ENCODE measurements at regions not wholly inside any gene's neighbourhood (a gene's known extent, or its start where the extent isn't known, plus 50 kb on each side); places are given as distances from the start of the nearest gene placed in this dataset.

DNA sequence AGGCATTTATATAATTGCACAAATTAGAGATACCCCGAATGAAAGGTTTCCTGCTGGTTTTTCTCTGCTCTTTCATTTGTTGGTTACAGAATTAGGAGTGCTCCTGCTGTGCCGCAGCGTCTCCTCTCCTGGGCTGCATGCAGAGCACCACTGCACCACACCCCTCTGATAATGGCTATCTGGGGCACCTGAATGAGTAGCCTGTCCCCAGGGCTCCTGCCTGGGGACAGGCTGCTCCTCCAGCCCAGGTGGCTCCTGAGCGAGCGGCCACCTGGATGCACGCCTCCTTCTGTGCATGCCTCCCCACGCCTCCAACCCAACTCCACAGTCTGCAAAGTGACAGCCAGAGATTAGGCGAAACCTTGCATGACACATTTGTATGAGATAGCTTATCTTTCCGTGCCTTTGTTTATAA is 242.6 kb upstream of the FZD8 start:
- Histone ChIP-seq H3K4ac (replicated peaks; ENCODE audit: insufficient read length, low read depth, low read length) (no peak overlapping the region), H3K79me2 (ENCODE audit: control insufficient read depth in 1 of 2, insufficient read depth in 2 of 2, low read length in 2 of 2) (no peaks in the 10 kb centered on the region), H3K4me1 (replicated peaks in 1 of 4; ENCODE audit: control insufficient read depth in 3 of 4, insufficient read depth in 4 of 4, low read length in 3 of 4) (0 out of 7 replicates have a peak, but pooled peaks cover 0 to 2% (median 0%) of the 10 kb centered on the region in 4 experiments), H3K23me2 (ENCODE audit: low read depth, low read length) (no peaks in the 10 kb centered on the region), H2BK5ac (ENCODE audit: low read depth, low read length) (no peak overlapping the region), H2BK15ac (ENCODE audit: low read length) (no peak overlapping the region), H3K14ac (ENCODE audit: insufficient read length) (no peak overlapping the region), H3K18ac (ENCODE audit: extremely low read depth, low read length) (no peak overlapping the region), H3K23ac (ENCODE audit: insufficient read length) (no peak overlapping the region), H4K20me1 (replicated peaks in 1 of 2; ENCODE audit: control insufficient read depth in 1 of 2, insufficient read depth in 2 of 2, low read length in 2 of 2) (no peaks in the 10 kb centered on the region), H3K27me3 (replicated peaks in 1 of 4; ENCODE audit: control insufficient read depth in 3 of 4, extremely low read depth in 1 of 4, insufficient read depth in 3 of 4, low read length in 3 of 4) (0 out of 7 replicates have a peak, but pooled peaks cover 0 to 2% (median 0%) of the 10 kb centered on the region in 4 experiments), H3K4me2 (ENCODE audit: insufficient read depth in 1 of 2, low read depth in 2 of 2, low read length in 2 of 2) (no peak overlapping the region), H3K4me3 (ENCODE audit: extremely low read depth in 1 of 4, insufficient read depth in 2 of 4, low read depth in 3 of 4, low read length in 4 of 4) (no peak overlapping the region), H3K9ac (replicated peaks in 1 of 4; ENCODE audit: extremely low read depth in 1 of 4, low read depth in 3 of 4, low read length in 3 of 4) (no peak overlapping the region), H4K91ac (replicated peaks; ENCODE audit: insufficient read length, low read length) (no peak overlapping the region), H4K5ac (ENCODE audit: insufficient read length, low read depth, low read length) (no peak overlapping the region), H3K27ac (ENCODE audit: low read depth, low read length) (no peak overlapping the region), H2AFZ (ENCODE audit: low read length) (no peak overlapping the region), H3K56ac (replicated peaks; ENCODE audit: insufficient read length, low read depth, low read length) (no peak overlapping the region), H2BK20ac (ENCODE audit: low read length) (no peak overlapping the region), H3K9me3 (ENCODE audit: insufficient read depth in 2 of 2, low read depth in 1 of 2, low read length in 1 of 2) (no peaks in the 10 kb centered on the region), H3K79me1 (ENCODE audit: low read depth, low read length) (no peaks in the 10 kb centered on the region), H2AK5ac (ENCODE audit: low read depth, low read length) (no peak overlapping the region), H4K8ac (ENCODE audit: extremely low read depth, insufficient read depth, low read length) (no peak overlapping the region), H2BK120ac (replicated peaks; ENCODE audit: low read depth, low read length) (no peak overlapping the region), H3K36me3 (ENCODE audit: control insufficient read depth in 2 of 4, insufficient read depth in 4 of 4, low read length in 3 of 4) (no peaks in the 10 kb centered on the region), H2BK12ac (ENCODE audit: low read depth, low read length) (no peak overlapping the region)
- DNase-seq (ENCODE audit: low read depth in 1 of 2, low spot score in 2 of 2) (no peak), FAIRE-seq (no peak)
- CTCF ChIA-PET (ENCODE audit: partially characterized antibody), result interaction anchor here (1.7 kb wide), 1 partner anchor 9 kb away, joined by 8 read pairs; no protein-coding TSS in a partner anchor
- POLR2A ChIA-PET (ENCODE audit: partially characterized antibody), result no interaction called here
- no peak for TF ChIP-seq CTBP2 (IDR thresholded peaks at IDR 0.05; ENCODE audit: borderline replicate concordance, insufficient read depth, insufficient read length, low read length)
- no peak for TF ChIP-seq ASH2L (IDR thresholded peaks at IDR 0.05; ENCODE audit: low read length)
- TF ChIP-seq KDM4A (IDR thresholded peaks at IDR 0.05; ENCODE audit: low read depth, low read length, severe bottlenecking), result no peak
- TF ChIP-seq FOSL1 (IDR thresholded peaks at IDR 0.05; ENCODE audit: insufficient read depth, low read depth, low read length), result no peak
- TF ChIP-seq HDAC6 (IDR thresholded peaks at IDR 0.05; ENCODE audit: low read depth, low read length), result no peak
- 71% methylated on average over 9 of the region's 9 CpGs; no CpG with 5 or more reads in 1 of the 2 experiments for WGBS, 2 experiments (ENCODE audit: extremely low coverage in 1 of 2, insufficient coverage in 1 of 2, insufficient read length in 1 of 2, insufficient replicate concordance in 2 of 2, low coverage in 1 of 2, low lambda C conversion rate in 2 of 2, missing lambda C conversion rate in 1 of 2)
